ENCODE measurements at regions not wholly inside any gene's neighbourhood (a gene's known extent, or its start where the extent isn't known, plus 50 kb on each side); places are given as distances from the start of the nearest gene placed in this dataset.

- no peaks in the 10 kb centered on the region for H3K9me3 Mint-ChIP-seq
- peaks cover 41% of the 10 kb centered on the region for H3K4me1 Mint-ChIP-seq
- no peak for ATAC-seq (ENCODE audit: low read depth)
- H3K27ac Mint-ChIP-seq, result no peak overlapping the region
- H3K36me3 Mint-ChIP-seq (ENCODE audit: low read depth), result no peaks in the 10 kb centered on the region
- TF ChIP-seq CTCF (IDR thresholded peaks at IDR 0.05), result no peak
- ChIA-PET POLR2A (no interaction called here), CTCF (no interaction called here)
- intact Hi-C loops (cut with micrococcal nuclease), result no loop called here
- H3K4me3 Mint-ChIP-seq, result no peak overlapping the region
- no peak for DNase-seq
- no peaks in the 10 kb centered on the region for H3K27me3 Mint-ChIP-seq
These were observed 59.3 kb downstream of the ATXN3L start for GRCh38 chrX:13260598-13260997.

GRCh38 chrX:13258725-13259124, 61.1 kb downstream of the ATXN3L start:
- no peak for DNase-seq
- Mint-ChIP-seq H3K27ac (no peak overlapping the region), H3K4me1 (peaks cover 58% of the 10 kb centered on the region), H3K27me3 (no peaks in the 10 kb centered on the region), H3K9me3 (no peaks in the 10 kb centered on the region), H3K36me3 (ENCODE audit: low read depth) (no peaks in the 10 kb centered on the region), H3K4me3 (no peak overlapping the region)
- CTCF ChIA-PET, result no interaction called here
- intact Hi-C loops (cut with micrococcal nuclease), result loop anchor here (5.0 kb wide), 2 partner anchors 159 to 769 kb away; partner anchors contain the start of gene GEMIN8
- POLR2A ChIA-PET, result no interaction called here
- no peak for TF ChIP-seq CTCF (IDR thresholded peaks at IDR 0.05)
- no peak for ATAC-seq (ENCODE audit: low read depth)

GRCh38 chrX:13258052-13258444, 61.8 kb downstream of the ATXN3L start:
- CTCF ChIA-PET, result interaction anchor here (1.2 to 2.0 kb wide), 2 partner anchors 230 to 285 kb away, joined by 3 to 10 read pairs; no protein-coding TSS in a partner anchor
- H3K36me3 Mint-ChIP-seq (ENCODE audit: low read depth), result no peaks in the 10 kb centered on the region
- H3K9me3 Mint-ChIP-seq, result no peaks in the 10 kb centered on the region
- ATAC-seq (ENCODE audit: low read depth) (no peak), DNase-seq (no peak)
- no peak for TF ChIP-seq CTCF (IDR thresholded peaks at IDR 0.05)
- peaks cover 65% of the 10 kb centered on the region for H3K4me1 Mint-ChIP-seq
- POLR2A ChIA-PET, result no interaction called here
- H3K27ac Mint-ChIP-seq, result peak overlapping the region; percentile 65
- intact Hi-C loops (cut with micrococcal nuclease), result loop anchor here (5.0 kb wide), 2 partner anchors 159 to 769 kb away; partner anchors contain the start of gene GEMIN8
- no peaks in the 10 kb centered on the region for H3K27me3 Mint-ChIP-seq
- no peak overlapping the region for H3K4me3 Mint-ChIP-seq

- CTCF ChIA-PET, result interaction anchor here (1.2 to 2.0 kb wide), 3 partner anchors 230 to 311 kb away, joined by 3 to 10 read pairs (median 4); no protein-coding TSS in a partner anchor
- ATAC-seq (ENCODE audit: low read depth), result peak; percentile 61
- intact Hi-C loops (cut with micrococcal nuclease), result loop anchor here (1.0 to 5.0 kb wide), 6 partner anchors 160 to 770 kb away; partner anchors contain the start of gene GEMIN8
- no peak for DNase-seq
- Mint-ChIP-seq H3K4me1 (peaks cover 68% of the 10 kb centered on the region), H3K9me3 (no peaks in the 10 kb centered on the region), H3K4me3 (peak overlapping the region; percentile 69), H3K27ac (peak overlapping the region; percentile 87), H3K27me3 (no peaks in the 10 kb centered on the region), H3K36me3 (ENCODE audit: low read depth) (no peaks in the 10 kb centered on the region)
- POLR2A ChIA-PET, result interaction anchor here (0.6 to 1.8 kb wide), 9 partner anchors 10 to 311 kb away, joined by 3 to 6 read pairs (median 3); no protein-coding TSS in a partner anchor
- TF ChIP-seq CTCF (IDR thresholded peaks at IDR 0.05), result no peak
These were observed 62.4 kb downstream of the ATXN3L start for GRCh38 chrX:13257223-13258051.

- peak; percentile 66 for ATAC-seq (ENCODE audit: low read depth)
- intact Hi-C loops (cut with micrococcal nuclease), result loop anchor here (1.0 to 5.0 kb wide), 6 partner anchors 161 to 771 kb away; partner anchors contain the start of gene GEMIN8
- Mint-ChIP-seq H3K4me3 (peak overlapping the region; percentile 69), H3K9me3 (no peaks in the 10 kb centered on the region), H3K27ac (peak overlapping the region; percentile 87), H3K4me1 (peaks cover 72% of the 10 kb centered on the region), H3K36me3 (ENCODE audit: low read depth) (no peaks in the 10 kb centered on the region), H3K27me3 (no peaks in the 10 kb centered on the region)
- ChIA-PET CTCF (interaction anchor here (1.2 to 2.0 kb wide), 3 partner anchors 231 to 310 kb away, joined by 3 to 10 read pairs (median 4); no protein-coding TSS in a partner anchor), POLR2A (interaction anchor here (0.6 to 1.8 kb wide), 9 partner anchors 11 to 310 kb away, joined by 3 to 6 read pairs (median 3); no protein-coding TSS in a partner anchor)
- no peak for DNase-seq
- TF ChIP-seq CTCF (IDR thresholded peaks at IDR 0.05), result no peak
These were observed 63.2 kb downstream of the ATXN3L start for GRCh38 chrX:13256603-13257002.
